ENCODE measurements at regions not wholly inside any gene's neighbourhood (a gene's known extent, or its start where the extent isn't known, plus 50 kb on each side); places are given as distances from the start of the nearest gene placed in this dataset.

DNA sequence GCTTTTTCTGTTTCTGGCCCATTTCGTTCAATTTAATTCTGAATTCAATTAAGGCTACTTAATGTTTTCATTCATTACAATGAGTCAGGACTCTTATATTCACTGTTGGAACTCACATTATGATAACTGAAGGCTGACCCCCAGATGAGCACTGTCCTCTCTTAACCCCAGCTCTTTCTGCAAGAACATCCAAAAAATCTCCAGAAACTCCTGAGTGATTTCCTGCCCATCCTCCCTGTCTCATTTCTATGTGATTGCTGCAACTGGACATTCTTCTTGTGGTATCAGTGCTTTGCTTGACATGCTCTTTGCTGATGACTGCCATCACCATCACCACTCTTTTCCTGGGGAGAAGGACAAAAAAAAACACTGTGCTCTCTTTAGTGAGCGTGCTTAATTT is 240.3 kb downstream of the SPRY2 start:
- TF ChIP-seq, protein P1, sequence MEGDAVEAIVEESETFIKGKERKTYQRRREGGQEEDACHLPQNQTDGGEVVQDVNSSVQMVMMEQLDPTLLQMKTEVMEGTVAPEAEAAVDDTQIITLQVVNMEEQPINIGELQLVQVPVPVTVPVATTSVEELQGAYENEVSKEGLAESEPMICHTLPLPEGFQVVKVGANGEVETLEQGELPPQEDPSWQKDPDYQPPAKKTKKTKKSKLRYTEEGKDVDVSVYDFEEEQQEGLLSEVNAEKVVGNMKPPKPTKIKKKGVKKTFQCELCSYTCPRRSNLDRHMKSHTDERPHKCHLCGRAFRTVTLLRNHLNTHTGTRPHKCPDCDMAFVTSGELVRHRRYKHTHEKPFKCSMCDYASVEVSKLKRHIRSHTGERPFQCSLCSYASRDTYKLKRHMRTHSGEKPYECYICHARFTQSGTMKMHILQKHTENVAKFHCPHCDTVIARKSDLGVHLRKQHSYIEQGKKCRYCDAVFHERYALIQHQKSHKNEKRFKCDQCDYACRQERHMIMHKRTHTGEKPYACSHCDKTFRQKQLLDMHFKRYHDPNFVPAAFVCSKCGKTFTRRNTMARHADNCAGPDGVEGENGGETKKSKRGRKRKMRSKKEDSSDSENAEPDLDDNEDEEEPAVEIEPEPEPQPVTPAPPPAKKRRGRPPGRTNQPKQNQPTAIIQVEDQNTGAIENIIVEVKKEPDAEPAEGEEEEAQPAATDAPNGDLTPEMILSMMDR (IDR thresholded peaks at IDR 0.05): no peak
- TF ChIP-seq POLR2A (IDR thresholded peaks at IDR 0.05): no peak
- TF ChIP-seq POLR2AphosphoS5 (IDR thresholded peaks at IDR 0.05): no peak

Data from prostate gland (tissue), 2 donors.